OCI-LY1 (cell line): ENCODE measurements at regions not wholly inside any gene's neighbourhood (a gene's known extent, or its start where the extent isn't known, plus 50 kb on each side); places are given as distances from the start of the nearest gene placed in this dataset.
"Not testable (repeated sequence)": the region's sequence is repeated elsewhere in the genome, so short reads cannot be mapped to it uniquely, and the experiment has no call there.

ENCODE experiments used
- H2AFZ ChIP-seq: fragments of 200-600 bp; sonication (generic), shearing (Covaris generic); 2 replicates; pipeline ENCODE4 v1.6.0; 2014; ENCODE audit warnings: antibody characterized with exemption, mild to moderate bottlenecking, low read length
- H3F3A ChIP-seq: fragments of 200-600 bp; sonication (generic), shearing (Covaris generic); 2 replicates; pipeline ENCODE4 v1.6.0; 2014; ENCODE audit warnings: mild to moderate bottlenecking, antibody characterized with exemption, low read length, moderate library complexity; ENCODE audit not compliant: insufficient read depth
- H3K27ac ChIP-seq: fragments of 200-600 bp; sonication (generic); 2 replicates; pipeline ENCODE4 v1.5.1; 2014; ENCODE audit warnings: low read length, mixed run types, mild to moderate bottlenecking, low read depth; ENCODE audit not compliant: poor library complexity, severe bottlenecking
- H3K27me3 ChIP-seq: fragments of 200-600 bp; sonication (generic); 2 replicates; pipeline ENCODE4 v1.6.0; 2014; ENCODE audit warnings: antibody characterized with exemption, mild to moderate bottlenecking, low read length, moderate library complexity; ENCODE audit not compliant: insufficient read depth
- H3K36me3 ChIP-seq: fragments of 200-600 bp; sonication (generic); 2 replicates; pipeline ENCODE4 v1.6.1; 2014; ENCODE audit warnings: mild to moderate bottlenecking, antibody characterized with exemption, low read length, moderate library complexity, mixed read lengths; ENCODE audit not compliant: insufficient read depth
- H3K4me1 ChIP-seq: fragments of 200-600 bp; sonication (generic); 2 replicates; pipeline ENCODE4 v1.5.1; 2014; ENCODE audit warnings: mild to moderate bottlenecking, low read length, moderate library complexity; ENCODE audit not compliant: insufficient read depth, severe bottlenecking
- H3K4me2 ChIP-seq: fragments of 200-600 bp; sonication (generic), shearing (Covaris generic); 2 replicates; pipeline ENCODE4 v1.6.1; 2014; ENCODE audit warnings: low read length
- H3K4me3 ChIP-seq: fragments of 200-600 bp; sonication (generic); 2 replicates; pipeline ENCODE4 v1.5.1; 2014; ENCODE audit warnings: low read length, low read depth, mild to moderate bottlenecking, mixed read lengths; ENCODE audit not compliant: poor library complexity, severe bottlenecking
- H3K79me2 ChIP-seq: fragments of 200-600 bp; shearing (Covaris generic); 2 replicates; pipeline ENCODE4 v1.6.1; 2016; ENCODE audit warnings: mixed run types, low read length, mixed read lengths; ENCODE audit not compliant: insufficient read depth
- H3K9ac ChIP-seq: fragments of 200-600 bp; sonication (generic), shearing (Covaris generic); 2 replicates; pipeline ENCODE4 v1.6.1; 2014; ENCODE audit warnings: mild to moderate bottlenecking, low read length, mixed read lengths
- H3K9me2 ChIP-seq: fragments of 200-600 bp; sonication (generic), shearing (Covaris generic); 2 replicates; pipeline ENCODE4 v1.6.1; 2014; ENCODE audit warnings: low read depth, mild to moderate bottlenecking, low read length, mixed read lengths
- H3K9me3 ChIP-seq: fragments of 200-600 bp; shearing (Covaris generic); 2 replicates; pipeline ENCODE4 v1.6.1; 2014; ENCODE audit warnings: low read length, mixed read lengths
- H4K20me1 ChIP-seq: fragments of 200-600 bp; sonication (generic), shearing (Covaris generic); 2 replicates; pipeline ENCODE4 v1.6.0; 2016; ENCODE audit warnings: mild to moderate bottlenecking, low read length; ENCODE audit not compliant: insufficient read depth
- CTCF ChIP-seq: fragments of 200-600 bp; sonication (generic), shearing (Covaris generic); IDR thresholded peaks from 2 replicates; pipeline ENCODE4 v1.5.1; 2017; ENCODE audit warnings: mild to moderate bottlenecking, antibody characterized with exemption, low read length, moderate library complexity, mixed read lengths
- EZH2 ChIP-seq: fragments of 200-600 bp; sonication (generic), shearing (Covaris generic); IDR thresholded peaks from 2 replicates; pipeline ENCODE4 v1.8.0; 2017; ENCODE audit warnings: borderline replicate concordance, mixed run types, mild to moderate bottlenecking, antibody characterized with exemption, low read length, moderate library complexity, mixed read lengths

GRCh38 chrX:145405012-145405411 lies 157.7 kb downstream of the SPANXN1 start:
- TF ChIP-seq CTCF (peak; percentile 50), EZH2 (no peak)

GRCh38 chrX:145410622-145411021 lies 163.3 kb downstream of the SPANXN1 start:
- no peaks in the 10 kb centered on the region for H3K9me3 ChIP-seq
- H3K27me3 ChIP-seq, result no peaks in the 10 kb centered on the region
- TF ChIP-seq EZH2 (no peak), CTCF (no peak)

More at GRCh38 chrX:145405012-145405411, 157.7 kb downstream of the SPANXN1 start:
- Histone ChIP-seq H3K27ac (no peak overlapping the region), H3K27me3 (no peaks in the 10 kb centered on the region), H3K4me2 (no peak overlapping the region), H3K9me3 (no peaks in the 10 kb centered on the region), H3K36me3 (no peaks in the 10 kb centered on the region), H4K20me1 (no peaks in the 10 kb centered on the region), H3K9ac (no peak overlapping the region), H2AFZ (no peak overlapping the region), H3K9me2 (no peaks in the 10 kb centered on the region), H3K4me1 (no peaks in the 10 kb centered on the region), H3K4me3 (no peak overlapping the region), H3F3A (no peaks in the 10 kb centered on the region), H3K79me2 (no peaks in the 10 kb centered on the region)

GRCh38 chrX:145436211-145436610 lies 188.9 kb downstream of the SPANXN1 start:
- H3K79me2 ChIP-seq, H3K4me1 ChIP-seq, H2AFZ ChIP-seq, H4K20me1 ChIP-seq, H3K4me2 ChIP-seq, H3K9ac ChIP-seq, H3K36me3 ChIP-seq, H3K27ac ChIP-seq, H3F3A ChIP-seq, H3K9me2 ChIP-seq, H3K9me3 ChIP-seq, H3K4me3 ChIP-seq, H3K27me3 ChIP-seq: not testable (repeated sequence)

More at GRCh38 chrX:145410622-145411021, 163.3 kb downstream of the SPANXN1 start:
- H2AFZ ChIP-seq, result no peak overlapping the region
- H3K4me1 ChIP-seq, result no peaks in the 10 kb centered on the region
- no peaks in the 10 kb centered on the region for H3K36me3 ChIP-seq
- no peak overlapping the region for H3K4me2 ChIP-seq
- no peak overlapping the region for H3K4me3 ChIP-seq
- no peaks in the 10 kb centered on the region for H3K9me2 ChIP-seq
- H3K79me2 ChIP-seq, result no peaks in the 10 kb centered on the region
- no peak overlapping the region for H3K9ac ChIP-seq
- no peak overlapping the region for H3K27ac ChIP-seq
- H4K20me1 ChIP-seq, result no peaks in the 10 kb centered on the region
- no peaks in the 10 kb centered on the region for H3F3A ChIP-seq

- Histone ChIP-seq H3K9me2 (no peaks in the 10 kb centered on the region), H3K79me2 (no peaks in the 10 kb centered on the region), H3K27me3 (no peaks in the 10 kb centered on the region), H3K9ac (no peak overlapping the region), H3F3A (no peaks in the 10 kb centered on the region), H3K36me3 (no peaks in the 10 kb centered on the region), H3K4me1 (no peaks in the 10 kb centered on the region), H2AFZ (no peak overlapping the region), H4K20me1 (no peaks in the 10 kb centered on the region), H3K4me2 (no peak overlapping the region), H3K9me3 (no peaks in the 10 kb centered on the region), H3K27ac (no peak overlapping the region), H3K4me3 (no peak overlapping the region)
- TF ChIP-seq CTCF, result no peak
These were observed 217.3 kb downstream of the SPANXN1 start for GRCh38 chrX:145464650-145465049.
